Aorta (tissue), 5 donors: ENCODE measurements at regions not wholly inside any gene's neighbourhood (a gene's known extent, or its start where the extent isn't known, plus 50 kb on each side); places are given as distances from the start of the nearest gene placed in this dataset.
"Not testable (repeated sequence)": the region's sequence is repeated elsewhere in the genome, so short reads cannot be mapped to it uniquely, and the experiment has no call there.

Experiments
- ATAC-seq: fragments of 200-7000 bp; cut with Tn5 transposase; one replicate; pipeline ENCODE4 v1.9.1; 2022; ENCODE audit warnings: moderate library complexity; ENCODE audit not compliant: low FRiP score
- DNase-seq, 2 donors: peaks; one replicate each; pipeline ENCODE4 v3.0.0-alpha.2; 2020
- H3K27ac ChIP-seq, 2 donors: one replicate each; pipeline ENCODE4 v1.5.1; 2013; ENCODE audit warnings: low read length in 2 of 2, mild to moderate bottlenecking in 2 of 2, moderate library complexity in 2 of 2, control low read depth in 1 of 2, inconsistent platforms in 1 of 2, low read depth in 1 of 2
- H3K27me3 ChIP-seq, 2 donors: one replicate each; pipeline ENCODE4 v1.6.1; 2013; ENCODE audit warnings: control low read depth in 1 of 2, low read length in 1 of 2, mild to moderate bottlenecking in 1 of 2, moderate library complexity in 1 of 2; ENCODE audit not compliant: insufficient read depth in 2 of 2, control insufficient read depth in 1 of 2
- H3K36me3 ChIP-seq, 2 donors: one replicate each; pipeline ENCODE4 v1.6.1; 2013; ENCODE audit warnings: control low read depth in 1 of 2, low read length in 1 of 2, mild to moderate bottlenecking in 1 of 2; ENCODE audit not compliant: insufficient read depth in 2 of 2, control insufficient read depth in 1 of 2
- H3K4me1 ChIP-seq, 2 donors: one replicate each; pipeline ENCODE4 v1.6.1; 2013; ENCODE audit warnings: low read length in 2 of 2, control low read depth in 1 of 2, mild to moderate bottlenecking in 1 of 2, moderate library complexity in 1 of 2; ENCODE audit not compliant: insufficient read depth in 2 of 2, control insufficient read depth in 1 of 2
- H3K4me3 ChIP-seq, 2 donors: one replicate each; pipeline ENCODE4 v1.5.1; 2013; ENCODE audit warnings: low read length in 2 of 2, control low read depth in 1 of 2, mild to moderate bottlenecking in 1 of 2
- H3K9me3 ChIP-seq: one replicate; pipeline ENCODE4 v1.6.1; 2013; ENCODE audit warnings: mild to moderate bottlenecking, low read length; ENCODE audit not compliant: control insufficient read depth
- WGBS, 2 donors: extraction: QIAGEN DNeasy Blood & Tissue Kit; methylation state at CpG; one replicate each; pipeline ENCODE4 v1.1.7; 2013; 5-methylcytosine and 5-hydroxymethylcytosine counted together
- intact Hi-C, 2 donors: fragments of 100-400 bp; cut with DNase I; formaldehyde crosslinking; loops; one replicate each; pipeline versions ENCODE4 v1.14.2 to v1.15.0; 2022
- donor health status: healthy with polysubstance abuse.
- donor health status: Bipolar disorder and iron deficiency.
- donor health status: DM: no; HTN: no; CAD: no.
- donor health status: DM: no; HTN: no; CAD: no.
- donor health status: DM: yes; HTN: yes; CAD: no.

- intact Hi-C loops: no loop called here
- Histone ChIP-seq H3K27me3 (no peaks in the 10 kb centered on the region), H3K4me1 (peaks cover 5 to 13% of the 10 kb centered on the region in 2 donors), H3K27ac (no peak overlapping the region), H3K36me3 (no peaks in the 10 kb centered on the region), H3K4me3 (no peak overlapping the region), H3K9me3 (no peaks in the 10 kb centered on the region)
- no peak for DNase-seq
- no peak for ATAC-seq
- 84 to 90% methylated on average over 1 of the region's 1 CpG for WGBS, 2 donors
Measured at GRCh38 chr12:19804737-19805136, 365.4 kb downstream of the AEBP2 start.

- no peaks in the 10 kb centered on the region for H3K27me3 ChIP-seq
- H3K4me3 ChIP-seq: no peak overlapping the region
- intact Hi-C loops: no loop called here
- peak overlapping the region in 1 of 2 donors; percentile 43 for H3K27ac ChIP-seq
- DNase-seq: no peak
- ATAC-seq: no peak
- H3K9me3 ChIP-seq: peaks cover 1% of the 10 kb centered on the region
- 93 to 94% methylated on average over 2 of the region's 2 CpGs for WGBS, 2 donors
- peaks cover 0 to 10% of the 10 kb centered on the region in 2 donors for H3K4me1 ChIP-seq
- H3K36me3 ChIP-seq: no peaks in the 10 kb centered on the region
Measured at GRCh38 chr12:19808371-19808770, 369.1 kb downstream of the AEBP2 start.

GRCh38 chr12:19810213-19810612 is 370.9 kb downstream of the AEBP2 start:
- intact Hi-C loops: no loop called here
- Histone ChIP-seq H3K4me3 (no peak overlapping the region), H3K27ac (no peak overlapping the region), H3K27me3 (no peaks in the 10 kb centered on the region), H3K4me1 (peaks cover 0 to 10% of the 10 kb centered on the region in 2 donors), H3K9me3 (peaks cover 1% of the 10 kb centered on the region), H3K36me3 (peaks cover 0 to 1% of the 10 kb centered on the region in 2 donors)
- 6 to 8% methylated on average over 1 of the region's 1 CpG for WGBS, 2 donors
- DNase-seq: no peak
- ATAC-seq: peak; percentile 70

- peaks cover 0 to 8% of the 10 kb centered on the region in 2 donors for H3K4me1 ChIP-seq
- peaks cover 0 to 1% of the 10 kb centered on the region in 2 donors for H3K36me3 ChIP-seq
- H3K27me3 ChIP-seq: no peaks in the 10 kb centered on the region
- 98 to 99% methylated on average over 3 of the region's 3 CpGs for WGBS, 2 donors
- no peak overlapping the region for H3K4me3 ChIP-seq
- H3K27ac ChIP-seq: no peak overlapping the region
- ATAC-seq (no peak), DNase-seq (no peak)
- intact Hi-C loops: no loop called here
- H3K9me3 ChIP-seq: peaks cover 1% of the 10 kb centered on the region
Measured at GRCh38 chr12:19811922-19812321, 372.6 kb downstream of the AEBP2 start.

GRCh38 chr12:19819231-19819630 is 379.9 kb downstream of the AEBP2 start:
- intact Hi-C loops: no loop called here
- peaks cover 0 to 1% of the 10 kb centered on the region in 2 donors for H3K36me3 ChIP-seq
- H3K27ac ChIP-seq: peak overlapping the region; percentile 71 to 76
- peaks cover 0 to 7% of the 10 kb centered on the region in 2 donors for H3K4me1 ChIP-seq
- WGBS, 2 donors: 20% methylated on average over 4 of the region's 4 CpGs
- peak in 1 of 2 donors; percentile 75 for DNase-seq
- H3K27me3 ChIP-seq: no peaks in the 10 kb centered on the region
- H3K9me3 ChIP-seq: no peaks in the 10 kb centered on the region
- ATAC-seq: peak; percentile 90
- H3K4me3 ChIP-seq: no peak overlapping the region

GRCh38 chr12:19822476-19822875 is 383.2 kb downstream of the AEBP2 start:
- intact Hi-C loops: no loop called here
- H3K36me3 ChIP-seq: no peaks in the 10 kb centered on the region
- no peak overlapping the region for H3K27ac ChIP-seq
- WGBS, 2 donors: 85 to 90% methylated on average over 4 of the region's 4 CpGs
- H3K9me3 ChIP-seq: no peaks in the 10 kb centered on the region
- ATAC-seq (no peak), DNase-seq (no peak)
- no peak overlapping the region for H3K4me3 ChIP-seq
- H3K27me3 ChIP-seq: no peaks in the 10 kb centered on the region
- peaks cover 0 to 7% of the 10 kb centered on the region in 2 donors for H3K4me1 ChIP-seq

- H3K36me3 ChIP-seq, H3K9me3 ChIP-seq, DNase-seq, intact Hi-C loops, H3K4me1 ChIP-seq, H3K27ac ChIP-seq, H3K27me3 ChIP-seq, H3K4me3 ChIP-seq, ATAC-seq: not testable (repeated sequence)
- 87 to 90% methylated on average over 6 of the region's 6 CpGs for WGBS, 2 donors
Measured at GRCh38 chr12:19823326-19823725, 384.0 kb downstream of the AEBP2 start.

- 87 to 93% methylated on average over 13 of the region's 13 CpGs for whole genome bisulfite sequencing, 2 donors
- no peak for DNase-seq
- no peak overlapping the region for H3K4me3 ChIP-seq
- H3K27ac ChIP-seq: no peak overlapping the region
- no peaks in the 10 kb centered on the region for H3K27me3 ChIP-seq
- ATAC-seq: no peak
- no peaks in the 10 kb centered on the region for H3K9me3 ChIP-seq
- intact Hi-C loops: no loop called here
- H3K36me3 ChIP-seq: no peaks in the 10 kb centered on the region
- H3K4me1 ChIP-seq: peaks cover 0 to 1% of the 10 kb centered on the region in 2 donors
Measured at GRCh38 chr12:19826980-19827550, 387.8 kb downstream of the AEBP2 start.

- WGBS, 2 donors: 76% methylated on average over 4 of the region's 4 CpGs
- Histone ChIP-seq H3K9me3 (no peaks in the 10 kb centered on the region), H3K4me3 (no peak overlapping the region), H3K4me1 (peaks cover 0 to 1% of the 10 kb centered on the region in 2 donors), H3K36me3 (no peaks in the 10 kb centered on the region), H3K27ac (no peak overlapping the region), H3K27me3 (no peaks in the 10 kb centered on the region)
- ATAC-seq: no peak
- intact Hi-C loops: no loop called here
- no peak for DNase-seq
Measured at GRCh38 chr12:19829100-19829853, 390.0 kb downstream of the AEBP2 start.
